ENCODE measurements at regions not wholly inside any gene's neighbourhood (a gene's known extent, or its start where the extent isn't known, plus 50 kb on each side); places are given as distances from the start of the nearest gene placed in this dataset.

GRCh38 chr16:5900046-5900445 lies 802.5 kb upstream of the EEF2KMT start:
- no peak overlapping the region for H2AFZ ChIP-seq (ENCODE audit: low read depth, low read length)
- no peak overlapping the region for H3K4me2 ChIP-seq (ENCODE audit: insufficient read depth, low read length)
- H3K27ac ChIP-seq (ENCODE audit: insufficient read depth, low read depth, low read length) = no peak overlapping the region
- CTCF ChIA-PET = no interaction called here
- H3K4me3 ChIP-seq (replicated peaks in 1 of 3; ENCODE audit: insufficient read depth in 1 of 3, low read depth in 1 of 3, low read length in 3 of 3) = no peak overlapping the region
- H3K9me1 ChIP-seq (replicated peaks; ENCODE audit: control insufficient read depth, extremely low read depth, insufficient read depth, low read length) = no peaks in the 10 kb centered on the region
- intact Hi-C loops (cut with micrococcal nuclease) (no loop called here), dilution Hi-C loops (cut with MboI; ENCODE audit: extremely low pct_ligation_motif_present, low sequenced_read_pairs) (no loop called here)
- FAIRE-seq (no peak), DNase-seq (ENCODE audit: low read depth, low spot score) (no peak)
- no peaks in the 10 kb centered on the region for H3K79me2 ChIP-seq (ENCODE audit: control insufficient read depth, insufficient read depth, low read length)
- H3K36me3 ChIP-seq (ENCODE audit: control insufficient read depth in 2 of 2, extremely low read depth in 1 of 2, insufficient read depth in 2 of 2, low read length in 2 of 2) = no peaks in the 10 kb centered on the region
- TF ChIP-seq GATA2 (IDR thresholded peaks at IDR 0.05; ENCODE audit: insufficient read depth, insufficient read length, low read depth, low read length) (no peak), CTCF (IDR thresholded peaks at IDR 0.05; ENCODE audit: extremely low read depth in 1 of 2, insufficient read depth in 1 of 2, low read depth in 1 of 2, low read length in 2 of 2) (no peak), JUN (IDR thresholded peaks at IDR 0.05; ENCODE audit: borderline replicate concordance, insufficient read depth, insufficient read length, low read depth) (no peak), POLR2AphosphoS5 (IDR thresholded peaks at IDR 0.05; ENCODE audit: insufficient read depth, low read depth, low read length) (no peak), POLR2A (IDR thresholded peaks at IDR 0.05; ENCODE audit: low read depth, low read length) (no peak), FOS (IDR thresholded peaks at IDR 0.05; ENCODE audit: borderline replicate concordance, insufficient read depth, low read length) (no peak), MYC (IDR thresholded peaks at IDR 0.05; ENCODE audit: low read depth, low read length) (no peak), EZH2 (IDR thresholded peaks at IDR 0.05; ENCODE audit: borderline replicate concordance, low read depth, low read length, severe bottlenecking) (no peak)
- TF ChIP-seq, protein P1, sequence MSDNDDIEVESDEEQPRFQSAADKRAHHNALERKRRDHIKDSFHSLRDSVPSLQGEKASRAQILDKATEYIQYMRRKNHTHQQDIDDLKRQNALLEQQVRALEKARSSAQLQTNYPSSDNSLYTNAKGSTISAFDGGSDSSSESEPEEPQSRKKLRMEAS (IDR thresholded peaks at IDR 0.05; ENCODE audit: insufficient read depth, insufficient read length) = no peak
- H3K9me3 ChIP-seq (replicated peaks; ENCODE audit: control insufficient read depth, insufficient read depth, low read length) = peaks cover 2% of the 10 kb centered on the region
- H3K4me1 ChIP-seq (ENCODE audit: control insufficient read depth, extremely low read depth, insufficient read depth, low read length) = no peaks in the 10 kb centered on the region
- no peaks in the 10 kb centered on the region for H3K27me3 ChIP-seq (ENCODE audit: control insufficient read depth in 2 of 2, insufficient read depth in 2 of 2, low read length in 2 of 2)
- BruUV-seq (replicated peaks) = no TSS peak
- no peaks in the 10 kb centered on the region for H4K20me1 ChIP-seq (replicated peaks; ENCODE audit: control insufficient read depth, extremely low read depth, insufficient read depth, low read length)
- POLR2A ChIA-PET = no interaction called here
- H3K9ac ChIP-seq (replicated peaks; ENCODE audit: extremely low read depth, insufficient read depth, low read length) = no peak overlapping the region
